AG04450 (cell line): ENCODE measurements at regions not wholly inside any gene's neighbourhood (a gene's known extent, or its start where the extent isn't known, plus 50 kb on each side); places are given as distances from the start of the nearest gene placed in this dataset.

ENCODE experiments used
- CTCF ChIA-PET: fragments of 300-600, 350-600 bp; formaldehyde crosslinking; extraction: SDS; loops from one replicate; lab custom pipeline; 2022; ENCODE audit warnings: antibody characterized with exemption, inconsistent platforms; lab: Charles Lee
- POLR2A ChIA-PET: fragments of 350-600 bp; formaldehyde crosslinking; extraction: SDS; loops from one replicate; lab custom pipeline; 2021; ENCODE audit warnings: antibody characterized with exemption, inconsistent platforms; lab: Yijun Ruan, JAX
- DNase-seq: peaks from one replicate; pipeline ENCODE4 v3.0.0-alpha.2; 2011; ENCODE audit warnings: low read depth, low spot score
- H3K27ac ChIP-seq: one replicate; pipeline ENCODE4 v1.5.1; 2012; ENCODE audit warnings: low read depth, low read length, control low read depth
- H3K27me3 ChIP-seq: one replicate; pipeline ENCODE4 v1.6.0; 2012; ENCODE audit warnings: low read length; ENCODE audit not compliant: control insufficient read depth, insufficient read depth
- H3K4me3 ChIP-seq: 2 replicates; pipeline ENCODE4 v1.5.1; 2011; ENCODE audit warnings: mild to moderate bottlenecking, low read depth, low read length, control low read depth
- H3K9me3 ChIP-seq: 2 replicates; pipeline ENCODE4 v1.5.1; 2012; ENCODE audit warnings: low read length; ENCODE audit not compliant: control insufficient read depth, insufficient read depth
- TF ChIP-seq, protein P1 (sequence below): IDR thresholded peaks from 2 replicates; pipeline ENCODE4 v1.5.1; 2011; ENCODE audit warnings: low read depth, low read length, control low read depth, inconsistent platforms

DNA sequence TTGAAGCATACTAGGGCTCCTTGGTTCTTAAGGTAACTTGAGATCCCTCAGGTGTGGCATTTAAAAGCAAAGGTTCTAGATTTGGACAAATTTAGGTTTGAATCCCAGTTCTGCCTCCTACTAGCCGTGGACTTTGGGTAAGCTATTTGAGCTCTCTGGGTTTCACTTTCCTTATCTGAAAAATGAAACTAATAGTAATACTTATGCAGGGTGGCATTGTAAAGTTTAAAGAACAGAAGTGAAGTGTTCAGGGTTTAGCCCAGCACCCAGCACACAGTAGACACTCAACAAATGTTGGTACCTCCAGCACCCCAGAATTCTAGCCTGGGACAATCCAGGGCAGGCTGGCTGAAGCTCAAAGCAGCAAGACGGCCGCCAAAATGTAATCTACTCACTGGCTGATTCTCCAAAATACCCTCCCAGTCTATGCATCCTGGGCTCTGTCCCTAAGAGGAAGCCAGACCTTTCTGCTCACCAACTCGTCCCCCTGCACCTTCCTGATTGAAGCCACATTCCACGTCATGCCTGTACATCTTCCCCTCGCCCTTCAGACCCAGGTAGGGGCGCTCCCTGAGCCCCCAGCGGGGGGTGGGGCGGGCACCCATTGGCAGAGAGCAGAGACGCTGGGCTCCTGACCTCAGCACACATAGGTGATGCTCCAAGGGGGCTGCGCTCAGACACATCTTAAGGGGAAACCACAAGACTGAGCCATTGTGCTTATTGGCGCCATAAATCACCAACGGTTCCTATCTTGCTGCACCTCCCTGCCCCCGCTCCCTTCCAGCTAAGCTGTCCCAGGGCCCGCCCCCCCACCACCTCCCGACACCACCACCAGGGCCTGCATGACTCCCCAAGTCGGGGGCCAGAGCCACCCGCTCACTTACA is 160.6 kb downstream of the BCOR start:
- H3K27me3 ChIP-seq: no peaks in the 10 kb centered on the region
- DNase-seq: no peak
- H3K27ac ChIP-seq: no peak overlapping the region
- TF ChIP-seq, protein P1, sequence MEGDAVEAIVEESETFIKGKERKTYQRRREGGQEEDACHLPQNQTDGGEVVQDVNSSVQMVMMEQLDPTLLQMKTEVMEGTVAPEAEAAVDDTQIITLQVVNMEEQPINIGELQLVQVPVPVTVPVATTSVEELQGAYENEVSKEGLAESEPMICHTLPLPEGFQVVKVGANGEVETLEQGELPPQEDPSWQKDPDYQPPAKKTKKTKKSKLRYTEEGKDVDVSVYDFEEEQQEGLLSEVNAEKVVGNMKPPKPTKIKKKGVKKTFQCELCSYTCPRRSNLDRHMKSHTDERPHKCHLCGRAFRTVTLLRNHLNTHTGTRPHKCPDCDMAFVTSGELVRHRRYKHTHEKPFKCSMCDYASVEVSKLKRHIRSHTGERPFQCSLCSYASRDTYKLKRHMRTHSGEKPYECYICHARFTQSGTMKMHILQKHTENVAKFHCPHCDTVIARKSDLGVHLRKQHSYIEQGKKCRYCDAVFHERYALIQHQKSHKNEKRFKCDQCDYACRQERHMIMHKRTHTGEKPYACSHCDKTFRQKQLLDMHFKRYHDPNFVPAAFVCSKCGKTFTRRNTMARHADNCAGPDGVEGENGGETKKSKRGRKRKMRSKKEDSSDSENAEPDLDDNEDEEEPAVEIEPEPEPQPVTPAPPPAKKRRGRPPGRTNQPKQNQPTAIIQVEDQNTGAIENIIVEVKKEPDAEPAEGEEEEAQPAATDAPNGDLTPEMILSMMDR: no peak
- ChIA-PET CTCF (no interaction called here), POLR2A (no interaction called here)
- H3K4me3 ChIP-seq: no peak overlapping the region
- no peaks in the 10 kb centered on the region for H3K9me3 ChIP-seq

DNA sequence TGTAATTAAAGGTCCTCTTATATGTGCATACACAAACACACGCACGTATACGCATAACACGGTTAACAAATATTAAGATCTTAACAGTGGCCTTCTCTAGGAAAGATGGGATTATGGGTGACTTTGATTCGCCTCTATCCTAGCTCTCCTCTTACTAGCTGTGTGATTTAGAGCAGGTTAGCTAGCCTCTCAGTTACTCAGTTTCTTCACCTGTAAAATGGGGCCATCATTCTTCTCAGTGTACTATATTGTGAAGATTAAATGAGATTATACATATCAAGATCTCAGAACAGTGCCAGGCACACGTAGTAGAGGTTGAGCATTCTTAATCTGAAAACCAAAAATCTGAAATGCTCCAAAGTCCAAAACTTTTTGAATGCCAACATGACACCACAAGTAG is 159.3 kb downstream of the BCOR start:
- H3K27ac ChIP-seq: no peak overlapping the region
- DNase-seq: no peak
- ChIA-PET CTCF (no interaction called here), POLR2A (no interaction called here)
- H3K4me3 ChIP-seq: no peak overlapping the region
- TF ChIP-seq, protein P1: no peak
- H3K9me3 ChIP-seq: peaks cover 5% of the 10 kb centered on the region; the same call in 1 of the 2 replicates
- no peaks in the 10 kb centered on the region for H3K27me3 ChIP-seq

DNA sequence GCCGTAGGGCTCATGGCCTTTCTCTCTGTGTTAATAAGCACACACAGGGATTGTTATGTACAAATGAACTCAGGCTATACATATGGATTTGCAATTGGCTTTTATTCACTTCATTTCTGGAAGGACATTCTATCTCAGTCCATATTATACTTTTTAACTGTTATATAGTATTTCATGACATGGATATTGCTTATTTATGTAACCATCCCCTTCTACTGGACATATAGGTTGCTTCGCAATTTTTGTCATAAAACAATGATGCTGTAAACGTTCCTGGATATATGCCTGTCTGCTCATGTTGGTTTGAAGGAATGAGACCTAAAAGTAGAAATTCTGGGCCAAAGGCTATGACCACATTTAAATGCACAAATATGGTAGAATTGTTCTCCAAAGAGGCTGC is 158.1 kb downstream of the BCOR start:
- ChIA-PET CTCF (no interaction called here), POLR2A (no interaction called here)
- no peak for DNase-seq
- H3K9me3 ChIP-seq: peaks cover 5% of the 10 kb centered on the region; the same call in 1 of the 2 replicates
- H3K27ac ChIP-seq: no peak overlapping the region
- H3K27me3 ChIP-seq: no peaks in the 10 kb centered on the region
- TF ChIP-seq, protein P1: no peak
- H3K4me3 ChIP-seq: no peak overlapping the region

DNA sequence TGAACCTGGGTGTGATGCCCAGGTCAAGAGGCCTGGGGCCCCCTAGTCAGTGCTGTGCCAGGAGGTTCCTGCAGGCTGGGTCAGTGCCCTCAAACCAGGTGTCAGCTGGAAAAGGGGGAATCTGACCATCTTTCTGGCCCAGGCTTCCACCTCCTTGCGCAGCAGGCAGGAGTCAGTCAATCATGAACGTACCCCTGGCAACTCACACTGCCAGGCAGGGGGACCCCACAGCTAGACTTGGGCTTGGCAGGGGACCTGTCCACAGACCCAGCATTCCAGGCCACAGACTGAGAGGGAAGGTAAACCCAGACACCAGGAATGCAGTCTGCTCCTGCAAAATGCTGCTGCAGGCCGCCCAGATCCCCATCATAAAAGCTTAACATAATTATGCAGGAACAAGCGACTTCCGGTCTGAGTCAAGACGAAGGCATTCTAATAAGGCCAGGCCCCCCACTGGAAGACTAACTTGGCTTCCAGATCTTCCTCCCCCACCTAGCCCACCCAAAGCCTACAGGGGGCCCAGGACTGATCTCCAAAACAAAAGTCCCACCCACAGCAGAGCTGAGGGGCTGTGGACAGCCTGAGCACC is 156.3 kb downstream of the BCOR start:
- TF ChIP-seq, protein P1: no peak
- H3K4me3 ChIP-seq: no peak overlapping the region
- H3K27ac ChIP-seq: no peak overlapping the region
- no peak for DNase-seq
- ChIA-PET POLR2A (no interaction called here), CTCF (interaction anchor here (0.6 kb wide), 2 partner anchors 326 to 703 kb away, joined by 3 to 4 read pairs; no protein-coding TSS in a partner anchor)
- H3K9me3 ChIP-seq: peaks cover 5% of the 10 kb centered on the region; the same call in 1 of the 2 replicates
- H3K27me3 ChIP-seq: no peaks in the 10 kb centered on the region

DNA sequence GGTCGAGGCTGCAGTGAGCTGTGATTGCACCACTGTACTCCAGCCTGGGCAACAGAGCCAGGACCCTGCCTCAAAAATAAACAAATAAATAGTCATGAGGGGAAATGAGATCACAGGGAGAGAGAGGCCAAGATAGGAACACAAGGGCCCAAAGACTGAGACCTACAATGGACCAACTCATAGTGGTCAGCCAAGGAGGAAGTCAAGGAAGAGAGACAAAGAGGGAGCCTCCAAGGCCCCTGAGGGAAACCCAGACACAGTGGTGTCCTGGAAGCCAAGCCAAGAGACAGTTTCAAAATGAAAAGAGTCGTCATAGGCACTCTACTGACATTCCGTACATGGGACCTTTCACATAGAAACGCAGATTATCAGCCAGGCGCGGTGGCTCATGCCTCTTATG is 153.3 kb downstream of the BCOR start:
- CTCF ChIA-PET: no interaction called here
- H3K9me3 ChIP-seq: peaks cover 5% of the 10 kb centered on the region; the same call in 1 of the 2 replicates
- no peak for DNase-seq
- no peak overlapping the region for H3K4me3 ChIP-seq
- H3K27ac ChIP-seq: no peak overlapping the region
- POLR2A ChIA-PET: no interaction called here
- H3K27me3 ChIP-seq: no peaks in the 10 kb centered on the region
- TF ChIP-seq, protein P1: no peak
